ENCODE measurements at regions not wholly inside any gene's neighbourhood (a gene's known extent, or its start where the extent isn't known, plus 50 kb on each side); places are given as distances from the start of the nearest gene placed in this dataset.
"Not testable (repeated sequence)": the region's sequence is repeated elsewhere in the genome, so short reads cannot be mapped to it uniquely, and the experiment has no call there.

GRCh38 chr15:94838281-94838680, 606.9 kb downstream of the MCTP2 start:
- intact Hi-C loops (cut with micrococcal nuclease) = no loop called here

DNA sequence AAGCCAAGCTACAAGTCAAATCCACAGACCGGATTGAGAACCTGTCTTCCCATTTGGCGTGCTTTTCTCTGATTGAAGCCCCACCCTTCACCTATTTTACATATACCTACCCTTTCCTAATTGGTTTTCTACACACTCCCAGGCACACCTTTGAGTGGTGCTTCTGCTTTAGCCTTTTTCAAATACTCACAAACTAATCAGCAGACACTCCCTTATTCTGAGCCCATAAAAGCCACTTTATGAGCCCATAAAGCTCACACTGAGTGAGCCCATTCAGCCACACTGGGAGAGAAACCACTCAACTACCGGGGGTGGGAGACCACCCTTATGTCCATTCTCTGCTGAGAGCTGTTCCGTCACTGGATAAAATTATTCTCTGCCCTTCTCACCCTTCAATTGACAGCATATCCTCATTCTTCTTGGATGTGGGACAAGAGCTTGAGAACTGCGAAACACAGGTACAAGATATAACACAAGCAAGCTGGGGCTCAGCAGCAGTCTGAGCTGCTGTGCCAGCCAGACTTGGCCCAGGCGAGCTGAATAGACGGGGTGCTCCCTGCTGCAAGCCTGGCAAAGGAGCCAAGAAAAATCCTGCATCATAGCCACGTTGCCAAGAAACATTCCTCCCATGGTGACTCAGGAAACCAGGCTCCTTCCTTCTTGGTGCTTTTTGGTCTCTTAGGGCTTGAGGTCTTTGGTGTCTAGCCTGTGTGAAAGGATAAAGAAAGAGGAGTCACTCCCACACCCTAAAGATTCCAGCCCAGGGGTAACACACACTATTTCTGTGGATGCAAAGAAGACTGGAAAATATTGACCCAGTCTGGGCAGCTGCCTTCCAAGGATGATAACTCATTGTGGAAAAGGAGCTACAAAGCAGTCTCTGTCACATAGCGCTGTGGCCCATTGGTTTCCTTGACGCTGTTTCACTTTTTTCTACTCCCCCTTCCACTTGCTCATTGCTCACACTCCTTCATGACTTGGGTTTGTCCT, 609.7 kb downstream of the MCTP2 start:
- intact Hi-C loops (cut with micrococcal nuclease) = loop anchor here (10.0 kb wide), 1 partner anchor 256 kb away; no protein-coding TSS in a partner anchor

GRCh38 chr15:94843060-94843459, 611.7 kb downstream of the MCTP2 start:
- intact Hi-C loops (cut with micrococcal nuclease) = loop anchor here (10.0 kb wide), 1 partner anchor 258 kb away; no protein-coding TSS in a partner anchor

DNA sequence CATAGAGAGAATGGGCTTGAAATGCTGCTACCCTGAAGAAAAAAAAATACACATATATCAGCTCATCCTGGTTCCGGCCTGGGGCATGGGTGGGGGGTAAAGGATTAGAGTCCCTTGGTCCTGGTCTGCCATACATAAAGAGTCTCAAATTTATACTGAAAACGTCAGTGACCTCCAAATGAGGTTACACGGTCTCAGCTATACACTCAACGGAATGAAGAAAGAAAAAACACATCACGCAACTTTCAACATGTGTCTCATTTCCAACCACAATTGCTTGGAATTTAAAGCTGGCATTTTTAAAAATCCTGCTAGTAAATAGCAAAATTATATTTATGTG, 612.8 kb downstream of the MCTP2 start:
- intact Hi-C loops (cut with micrococcal nuclease) = loop anchor here (10.0 kb wide), 1 partner anchor 259 kb away; no protein-coding TSS in a partner anchor

- intact Hi-C loops (cut with micrococcal nuclease) = loop anchor here (10.0 kb wide), 1 partner anchor 260 kb away; no protein-coding TSS in a partner anchor
These were observed 613.4 kb downstream of the MCTP2 start for GRCh38 chr15:94844538-94845389.

GRCh38 chr15:94845390-94845716, 614.0 kb downstream of the MCTP2 start:
- intact Hi-C loops (cut with micrococcal nuclease) = loop anchor here (10.0 kb wide), 1 partner anchor 261 kb away; no protein-coding TSS in a partner anchor

- intact Hi-C loops (cut with micrococcal nuclease) = loop anchor here (10.0 kb wide), 1 partner anchor 263 kb away; no protein-coding TSS in a partner anchor
These were observed 616.0 kb downstream of the MCTP2 start for GRCh38 chr15:94847325-94847724.

DNA sequence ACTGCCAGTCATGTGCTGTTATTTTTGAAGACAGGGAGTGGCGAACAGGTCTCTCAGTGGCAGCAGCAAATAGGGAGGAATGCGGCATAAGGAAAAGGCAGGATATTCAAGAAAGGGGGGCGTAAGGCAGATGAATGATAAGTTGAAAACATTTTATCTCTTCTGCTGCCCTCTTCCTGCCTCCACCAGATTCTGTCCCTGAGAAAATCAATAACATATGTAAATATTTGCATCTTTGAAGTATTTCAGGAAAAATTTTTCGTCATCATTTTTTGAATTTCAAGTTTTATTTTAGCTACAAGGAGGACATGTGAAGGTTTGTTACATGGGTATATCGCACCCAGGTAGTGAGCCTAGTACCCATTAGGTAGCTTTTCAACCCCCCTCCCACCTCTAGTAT, 616.7 kb downstream of the MCTP2 start:
- intact Hi-C loops (cut with micrococcal nuclease) = loop anchor here (10.0 kb wide), 1 partner anchor 263 kb away; no protein-coding TSS in a partner anchor

DNA sequence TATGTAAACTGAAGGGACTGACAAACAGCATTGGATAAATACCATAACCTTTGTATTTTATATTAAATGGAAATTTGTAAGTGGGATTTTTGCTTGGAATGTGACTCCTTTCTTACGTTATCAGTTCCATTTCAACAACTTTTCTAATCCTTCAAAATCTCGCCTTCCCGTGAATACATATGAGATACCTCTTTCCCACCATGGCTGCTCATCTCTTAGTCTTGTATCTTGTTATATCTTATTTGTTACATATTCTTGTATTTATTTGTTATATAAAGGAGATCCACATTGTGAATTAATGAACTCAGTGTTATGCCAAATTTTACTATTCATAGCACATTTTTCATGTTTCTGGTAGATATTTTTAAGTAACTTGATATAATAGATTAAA, 623.7 kb downstream of the MCTP2 start:
- intact Hi-C loops (cut with micrococcal nuclease) = no loop called here

GRCh38 chr15:94855409-94856266, 624.3 kb downstream of the MCTP2 start:
- intact Hi-C loops (cut with micrococcal nuclease) = no loop called here

DNA sequence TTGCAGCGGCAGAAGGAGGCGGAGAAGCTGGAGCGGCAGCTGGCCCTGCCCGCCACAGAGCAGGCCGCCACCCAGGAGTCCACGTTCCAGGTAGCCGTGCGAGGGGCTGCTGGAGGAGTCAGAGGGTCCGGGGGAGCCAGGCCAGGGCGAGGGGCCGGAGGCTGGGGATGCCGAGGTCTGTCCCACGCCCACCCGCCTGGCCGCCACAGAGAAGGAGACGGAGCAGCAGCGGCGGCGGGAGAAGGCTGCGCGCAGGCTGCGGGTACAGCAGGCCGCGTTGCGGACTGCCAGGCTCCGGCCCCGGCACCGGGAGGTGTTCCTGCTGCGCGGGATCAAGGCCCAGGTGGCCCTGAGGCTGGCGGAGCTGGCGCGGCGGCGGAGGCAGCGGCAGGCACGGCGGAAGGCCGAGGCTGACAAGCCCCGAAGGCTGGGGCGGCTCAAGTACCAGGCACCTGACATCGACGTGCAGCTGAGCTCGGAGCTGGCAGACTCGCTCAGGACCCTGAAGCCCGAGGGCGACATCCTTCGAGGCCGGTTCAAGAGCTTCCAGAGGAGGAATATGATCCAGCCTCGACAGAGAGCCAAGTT, 625.0 kb downstream of the MCTP2 start:
- intact Hi-C loops (cut with micrococcal nuclease) = no loop called here

DNA sequence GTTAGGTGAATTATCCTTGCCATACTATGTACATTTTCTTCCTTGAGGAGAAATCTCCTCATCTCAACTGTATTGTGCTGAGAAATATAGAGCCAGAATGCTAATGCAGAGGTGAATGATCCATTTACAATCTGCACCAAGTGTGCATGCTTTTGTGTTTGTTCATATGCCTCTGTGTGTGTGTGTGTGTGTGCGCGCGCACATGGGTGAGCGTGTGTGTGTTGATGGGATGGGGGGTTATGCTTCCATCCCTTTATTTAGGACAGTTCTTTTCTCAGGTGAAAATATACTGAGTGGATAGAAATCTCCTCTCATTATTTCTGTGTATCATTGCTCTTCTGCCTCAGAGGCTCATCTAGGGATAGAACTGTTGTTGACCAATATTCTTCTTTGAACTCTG, 626.1 kb downstream of the MCTP2 start:
- intact Hi-C loops (cut with micrococcal nuclease) = no loop called here

GRCh38 chr15:94858011-94858410, 626.6 kb downstream of the MCTP2 start:
- intact Hi-C loops (cut with micrococcal nuclease) = no loop called here

DNA sequence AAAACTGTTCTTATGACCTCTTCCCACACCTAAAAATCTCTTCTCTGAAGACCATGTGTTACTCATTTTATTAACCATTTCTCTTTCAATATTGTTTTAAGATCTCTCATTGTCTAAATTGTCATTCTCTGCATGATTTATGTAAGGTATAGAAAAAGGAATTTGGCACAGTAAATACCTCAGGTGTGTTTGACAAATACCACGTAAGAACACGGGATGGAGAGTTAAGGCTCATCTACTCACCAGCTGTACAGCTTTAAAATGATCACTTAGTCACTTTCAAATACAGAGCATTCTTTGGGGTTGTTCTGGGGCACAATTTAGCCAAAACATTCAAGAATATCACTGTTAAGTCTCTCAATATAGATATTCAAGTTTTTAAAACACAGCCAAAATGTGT, 627.1 kb downstream of the MCTP2 start:
- intact Hi-C loops (cut with micrococcal nuclease) = no loop called here

DNA sequence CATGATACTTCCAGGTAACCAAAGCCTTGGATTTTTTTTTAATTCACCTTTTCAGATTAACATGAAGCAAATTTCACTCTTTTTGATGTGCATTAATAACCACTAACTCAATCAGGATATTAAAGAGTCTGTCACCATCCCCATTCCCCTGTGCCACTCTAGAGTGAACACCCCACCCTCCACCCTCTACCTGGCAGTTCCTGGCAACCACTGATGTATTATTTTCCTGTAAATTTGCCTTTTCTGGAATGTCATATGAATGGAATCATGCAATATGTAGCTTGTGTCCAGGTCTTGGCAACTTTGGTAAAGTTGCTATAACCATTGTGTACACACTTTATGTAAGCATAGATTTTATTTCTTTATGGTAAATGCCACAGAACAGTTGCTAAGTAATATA, 627.6 kb downstream of the MCTP2 start:
- intact Hi-C loops (cut with micrococcal nuclease) = no loop called here

- intact Hi-C loops (cut with micrococcal nuclease) = no loop called here
These were observed 633.2 kb downstream of the MCTP2 start for GRCh38 chr15:94864600-94864999.

DNA sequence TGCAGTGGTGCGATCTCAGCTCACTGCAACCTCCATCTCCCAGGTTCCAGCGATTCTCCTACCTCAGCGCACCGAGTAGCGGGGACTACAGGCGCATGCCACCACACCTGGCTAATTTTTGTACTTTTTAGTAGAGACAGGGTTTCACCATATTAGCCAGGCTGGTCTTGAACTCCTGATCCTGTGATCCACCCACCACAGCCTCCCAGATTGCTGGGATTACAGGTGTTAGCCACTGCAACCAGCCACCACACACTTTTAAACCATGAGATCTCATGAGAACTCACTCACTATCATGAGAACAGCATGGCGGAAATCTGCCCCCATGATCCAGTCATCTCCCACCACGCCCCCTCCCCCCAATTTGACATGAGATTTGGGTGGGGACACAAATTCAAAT, 636.9 kb downstream of the MCTP2 start:
- intact Hi-C loops (cut with micrococcal nuclease) = not testable (repeated sequence)

DNA sequence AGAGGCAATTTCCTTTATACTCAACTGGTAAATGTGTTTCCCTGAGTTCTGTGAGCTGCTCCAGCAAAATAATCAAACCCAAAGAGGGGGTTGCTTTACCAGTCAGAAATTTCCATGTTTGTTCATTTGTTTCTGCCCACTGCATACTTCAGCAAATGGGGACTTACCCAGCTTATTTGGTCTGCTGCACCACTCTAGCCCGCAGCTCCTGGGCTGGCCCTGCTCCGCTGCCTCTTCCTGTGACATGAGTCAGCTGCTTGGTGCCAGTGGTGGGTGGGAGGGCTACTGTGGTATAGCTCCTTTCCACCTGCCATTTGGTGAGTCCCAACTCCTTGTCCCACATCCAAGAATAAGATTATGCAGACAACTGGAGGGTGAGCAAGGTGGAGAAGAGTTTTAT, 644.2 kb downstream of the MCTP2 start:
- intact Hi-C loops (cut with micrococcal nuclease) = no loop called here

- intact Hi-C loops (cut with micrococcal nuclease) = no loop called here
These were observed 646.5 kb downstream of the MCTP2 start for GRCh38 chr15:94877833-94878232.

- intact Hi-C loops (cut with micrococcal nuclease) = no loop called here
These were observed 650.8 kb downstream of the MCTP2 start for GRCh38 chr15:94882071-94882712.
